ENCODE measurements at regions not wholly inside any gene's neighbourhood (a gene's known extent, or its start where the extent isn't known, plus 50 kb on each side); places are given as distances from the start of the nearest gene placed in this dataset.
A peak's percentile ranks its signal among the peaks of the same experiment; 100 is the strongest.

DNA sequence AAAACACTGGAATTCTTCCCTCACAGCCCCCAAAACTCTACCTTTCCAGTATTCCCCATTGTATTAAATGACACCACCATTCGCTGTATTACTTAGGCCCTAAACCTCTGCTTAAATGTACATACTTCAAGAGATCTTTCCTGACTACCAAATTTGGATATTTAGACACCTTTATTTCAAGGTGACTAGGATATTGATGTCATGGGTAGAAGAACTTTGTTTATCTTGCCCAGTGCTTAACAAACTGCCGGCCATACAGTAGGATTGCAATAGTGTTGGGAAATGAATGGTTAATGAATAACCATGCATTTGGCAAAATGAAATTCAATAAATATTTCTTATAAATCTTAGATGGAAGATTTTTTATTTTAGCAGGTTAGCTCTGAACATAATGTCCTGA lies 86.2 kb upstream of the CA10 start:
- ATAC-seq (ENCODE audit: low read depth) (no peak), DNase-seq (ENCODE audit: low spot score) (no peak)
- TF ChIP-seq, protein P1, sequence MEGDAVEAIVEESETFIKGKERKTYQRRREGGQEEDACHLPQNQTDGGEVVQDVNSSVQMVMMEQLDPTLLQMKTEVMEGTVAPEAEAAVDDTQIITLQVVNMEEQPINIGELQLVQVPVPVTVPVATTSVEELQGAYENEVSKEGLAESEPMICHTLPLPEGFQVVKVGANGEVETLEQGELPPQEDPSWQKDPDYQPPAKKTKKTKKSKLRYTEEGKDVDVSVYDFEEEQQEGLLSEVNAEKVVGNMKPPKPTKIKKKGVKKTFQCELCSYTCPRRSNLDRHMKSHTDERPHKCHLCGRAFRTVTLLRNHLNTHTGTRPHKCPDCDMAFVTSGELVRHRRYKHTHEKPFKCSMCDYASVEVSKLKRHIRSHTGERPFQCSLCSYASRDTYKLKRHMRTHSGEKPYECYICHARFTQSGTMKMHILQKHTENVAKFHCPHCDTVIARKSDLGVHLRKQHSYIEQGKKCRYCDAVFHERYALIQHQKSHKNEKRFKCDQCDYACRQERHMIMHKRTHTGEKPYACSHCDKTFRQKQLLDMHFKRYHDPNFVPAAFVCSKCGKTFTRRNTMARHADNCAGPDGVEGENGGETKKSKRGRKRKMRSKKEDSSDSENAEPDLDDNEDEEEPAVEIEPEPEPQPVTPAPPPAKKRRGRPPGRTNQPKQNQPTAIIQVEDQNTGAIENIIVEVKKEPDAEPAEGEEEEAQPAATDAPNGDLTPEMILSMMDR (IDR thresholded peaks at IDR 0.05; ENCODE audit: poor library complexity, severe bottlenecking), result no peak

DNA sequence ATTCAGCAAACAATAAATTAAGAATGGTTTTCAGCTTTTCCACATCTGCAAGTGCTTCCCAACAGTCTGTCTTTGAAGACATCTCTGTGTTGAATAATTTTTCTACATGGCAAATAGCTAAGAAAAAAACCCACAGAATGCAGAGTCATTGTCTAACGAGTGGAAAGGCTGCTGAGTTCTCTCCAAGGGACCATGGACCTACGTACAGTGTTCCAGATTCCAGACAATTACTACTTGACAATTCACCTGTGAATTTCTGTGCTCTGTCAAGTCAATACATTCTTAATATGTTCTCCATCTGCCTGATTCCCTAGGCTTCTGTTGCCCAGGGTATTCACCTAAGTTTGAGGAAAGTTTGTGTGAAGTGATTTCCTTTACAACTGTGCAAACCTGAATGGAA lies 83.8 kb upstream of the CA10 start:
- Histone ChIP-seq H3K4me3 (ENCODE audit: severe bottlenecking) (no peak overlapping the region), H3K27ac (ENCODE audit: poor library complexity, severe bottlenecking) (no peak overlapping the region), H3K27me3 (ENCODE audit: insufficient read depth, poor library complexity, severe bottlenecking) (no peaks in the 10 kb centered on the region), H3K9me3 (ENCODE audit: severe bottlenecking) (no peaks in the 10 kb centered on the region), H3K4me1 (ENCODE audit: insufficient read depth, poor library complexity, severe bottlenecking) (no peaks in the 10 kb centered on the region), H3K36me3 (ENCODE audit: low read depth) (no peaks in the 10 kb centered on the region)
- ATAC-seq (ENCODE audit: low read depth) (no peak), DNase-seq (ENCODE audit: low spot score) (no peak)
- TF ChIP-seq, protein P1 (IDR thresholded peaks at IDR 0.05; ENCODE audit: poor library complexity, severe bottlenecking), result no peak

More for the DNA sequence above, 86.2 kb upstream of the CA10 start:
- Histone ChIP-seq H3K27me3 (ENCODE audit: insufficient read depth, poor library complexity, severe bottlenecking) (no peaks in the 10 kb centered on the region), H3K36me3 (ENCODE audit: low read depth) (no peaks in the 10 kb centered on the region), H3K4me3 (ENCODE audit: severe bottlenecking) (no peak overlapping the region), H3K9me3 (ENCODE audit: severe bottlenecking) (no peaks in the 10 kb centered on the region), H3K27ac (ENCODE audit: poor library complexity, severe bottlenecking) (no peak overlapping the region), H3K4me1 (ENCODE audit: insufficient read depth, poor library complexity, severe bottlenecking) (no peaks in the 10 kb centered on the region)

DNA sequence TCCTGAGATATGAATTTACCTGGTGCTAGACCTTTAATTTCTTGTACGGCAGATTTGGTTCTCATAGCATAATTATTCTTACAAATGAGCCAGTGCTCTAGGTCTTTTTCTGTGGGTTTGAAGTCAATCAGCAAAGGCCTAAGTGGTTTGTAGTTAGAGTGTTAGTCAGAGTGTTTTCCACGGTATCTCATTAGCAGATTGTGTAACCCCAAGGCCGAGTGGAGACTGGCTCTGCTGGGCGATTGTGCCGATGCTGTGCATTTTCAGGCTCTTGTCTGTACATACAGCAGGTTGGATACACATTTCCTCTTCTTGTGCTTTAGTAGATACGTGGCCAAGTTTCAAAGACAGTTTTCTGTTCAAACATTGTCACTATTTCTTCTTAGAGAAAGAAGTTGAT lies 78.6 kb upstream of the CA10 start:
- TF ChIP-seq, protein P1 (IDR thresholded peaks at IDR 0.05; ENCODE audit: poor library complexity, severe bottlenecking), result no peak
- Histone ChIP-seq H3K27me3 (ENCODE audit: insufficient read depth, poor library complexity, severe bottlenecking) (no peaks in the 10 kb centered on the region), H3K9me3 (ENCODE audit: severe bottlenecking) (no peaks in the 10 kb centered on the region), H3K4me1 (ENCODE audit: insufficient read depth, poor library complexity, severe bottlenecking) (peaks cover 15% of the 10 kb centered on the region), H3K4me3 (ENCODE audit: severe bottlenecking) (no peak overlapping the region), H3K36me3 (ENCODE audit: low read depth) (no peaks in the 10 kb centered on the region), H3K27ac (ENCODE audit: poor library complexity, severe bottlenecking) (no peak overlapping the region)
- no peak for DNase-seq (ENCODE audit: low spot score)
- ATAC-seq (ENCODE audit: low read depth), result no peak

DNA sequence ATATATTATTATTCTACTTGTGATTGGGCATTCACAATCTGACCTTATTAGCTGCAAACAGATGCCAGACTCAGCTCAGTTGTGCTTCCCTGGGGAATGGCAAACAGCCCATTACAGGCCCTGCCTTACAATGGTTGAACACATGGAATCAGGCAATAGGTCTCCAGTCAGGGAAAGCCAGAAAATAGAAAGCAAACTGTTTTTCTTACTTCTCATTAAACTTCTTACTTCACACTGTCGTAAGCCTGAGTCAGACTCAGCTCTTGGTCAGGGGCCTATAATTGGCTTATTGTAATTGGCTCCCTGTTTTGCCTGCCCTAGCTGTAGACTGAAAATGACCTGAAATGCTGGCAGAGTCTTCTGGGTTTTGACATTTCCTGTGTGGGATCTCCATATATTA lies 77.0 kb upstream of the CA10 start:
- Histone ChIP-seq H3K4me3 (ENCODE audit: severe bottlenecking) (no peak overlapping the region), H3K36me3 (ENCODE audit: low read depth) (no peaks in the 10 kb centered on the region), H3K4me1 (ENCODE audit: insufficient read depth, poor library complexity, severe bottlenecking) (peaks cover 15% of the 10 kb centered on the region), H3K9me3 (ENCODE audit: severe bottlenecking) (no peaks in the 10 kb centered on the region), H3K27me3 (ENCODE audit: insufficient read depth, poor library complexity, severe bottlenecking) (no peaks in the 10 kb centered on the region), H3K27ac (ENCODE audit: poor library complexity, severe bottlenecking) (peak overlapping the region; percentile 37)
- ATAC-seq (ENCODE audit: low read depth) (peak; percentile 79), DNase-seq (ENCODE audit: low spot score) (no peak)
- TF ChIP-seq, protein P1 (IDR thresholded peaks at IDR 0.05; ENCODE audit: poor library complexity, severe bottlenecking), result no peak

GRCh38 chr17:52233632-52234031 lies 75.1 kb upstream of the CA10 start:
- Histone ChIP-seq H3K27ac (ENCODE audit: poor library complexity, severe bottlenecking) (peak overlapping the region; percentile 19), H3K9me3 (ENCODE audit: severe bottlenecking) (no peaks in the 10 kb centered on the region), H3K4me1 (ENCODE audit: insufficient read depth, poor library complexity, severe bottlenecking) (peaks cover 15% of the 10 kb centered on the region), H3K36me3 (ENCODE audit: low read depth) (no peaks in the 10 kb centered on the region), H3K4me3 (ENCODE audit: severe bottlenecking) (no peak overlapping the region), H3K27me3 (ENCODE audit: insufficient read depth, poor library complexity, severe bottlenecking) (no peaks in the 10 kb centered on the region)
- no peak for ATAC-seq (ENCODE audit: low read depth)
- DNase-seq (ENCODE audit: low spot score), result no peak
- TF ChIP-seq, protein P1 (IDR thresholded peaks at IDR 0.05; ENCODE audit: poor library complexity, severe bottlenecking), result no peak

Measured in RWPE2 (cell line).